Eye (tissue), 1 donor: ENCODE measurements at regions not wholly inside any gene's neighbourhood (a gene's known extent, or its start where the extent isn't known, plus 50 kb on each side); places are given as distances from the start of the nearest gene placed in this dataset.
"Not testable (repeated sequence)": the region's sequence is repeated elsewhere in the genome, so short reads cannot be mapped to it uniquely, and the experiment has no call there.

ENCODE experiments used
- DNase-seq: peaks from one replicate; pipeline ENCODE4 v3.0.0-alpha.2; 2015

DNA sequence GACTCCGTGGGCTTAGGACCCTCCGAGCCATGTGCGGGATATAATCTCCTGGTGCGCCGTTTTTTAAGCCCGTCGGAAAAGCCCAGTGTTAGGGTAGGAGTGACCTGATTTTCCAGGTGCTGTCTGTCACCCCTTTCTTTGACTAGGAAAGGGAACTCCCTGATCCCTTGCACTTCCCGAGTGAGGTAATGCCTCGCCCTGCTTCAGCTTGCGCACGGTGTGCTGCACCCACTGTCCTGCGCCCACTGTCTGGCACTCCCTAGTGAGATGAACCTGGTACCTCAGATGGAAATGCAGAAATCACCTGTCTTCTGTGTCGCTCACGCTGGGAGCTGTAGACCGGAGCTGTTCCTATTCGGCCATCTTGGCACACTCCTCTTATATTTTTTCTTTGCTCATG is 95.1 kb upstream of the FRMD4B start:
- DNase-seq = not testable (repeated sequence)

DNA sequence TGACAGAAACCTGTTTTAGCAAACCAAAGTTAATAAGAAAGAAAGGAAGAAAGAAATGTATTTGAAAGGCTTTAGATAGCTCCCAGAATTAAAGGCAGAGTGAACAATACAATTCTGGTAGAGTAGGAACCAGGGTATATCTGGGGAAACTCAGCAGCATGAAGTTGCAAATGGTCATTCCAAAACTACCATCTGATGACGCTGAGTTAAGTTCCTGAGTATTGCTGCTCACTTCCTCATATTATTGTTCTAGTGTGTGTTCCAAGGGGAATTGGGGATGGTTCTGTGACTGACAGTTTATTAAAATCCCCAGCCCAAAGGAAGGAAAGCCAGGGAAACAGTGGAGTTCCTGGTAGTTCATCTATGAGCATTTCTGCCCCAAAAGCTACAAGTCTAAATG is 88.3 kb upstream of the FRMD4B start:
- no peak for DNase-seq

DNA sequence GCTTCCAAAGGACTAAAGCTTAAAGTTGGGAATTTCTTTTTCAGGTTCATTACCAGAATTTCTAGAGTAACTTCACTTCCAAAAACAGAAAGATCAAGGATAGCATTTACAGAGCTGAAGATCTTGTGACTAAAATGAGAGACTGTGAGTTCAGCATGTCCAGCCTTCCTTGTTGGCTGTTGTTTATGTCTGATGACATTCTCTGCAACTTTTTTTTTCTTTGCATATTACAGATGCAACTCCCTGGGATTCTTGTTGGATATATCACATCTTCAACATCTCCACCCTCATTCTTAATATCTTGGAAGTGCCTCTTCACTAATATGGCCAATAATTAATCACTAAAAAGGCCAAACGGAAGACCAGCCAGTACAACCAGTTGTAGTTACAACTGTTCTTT is 86.2 kb upstream of the FRMD4B start:
- DNase-seq = no peak

DNA sequence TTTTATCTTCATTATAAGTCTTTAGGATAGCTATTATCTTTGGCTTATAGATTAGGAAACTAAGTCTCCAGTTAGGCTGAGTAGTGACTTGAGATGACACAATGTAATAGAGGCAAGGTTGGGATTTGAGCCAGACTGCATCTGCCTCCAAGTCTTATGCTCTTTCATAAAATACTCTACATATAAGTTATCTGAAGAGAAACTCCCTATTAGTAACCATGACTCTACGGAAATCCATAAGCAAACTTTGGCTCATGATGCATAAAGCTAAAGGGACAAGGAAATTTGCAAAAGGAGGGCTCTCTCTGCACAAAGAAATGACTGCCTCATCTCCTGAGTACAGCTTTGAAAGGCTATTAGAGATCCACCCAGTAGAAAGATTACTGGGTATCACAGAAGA is 77.6 kb upstream of the FRMD4B start:
- DNase-seq = no peak

DNA sequence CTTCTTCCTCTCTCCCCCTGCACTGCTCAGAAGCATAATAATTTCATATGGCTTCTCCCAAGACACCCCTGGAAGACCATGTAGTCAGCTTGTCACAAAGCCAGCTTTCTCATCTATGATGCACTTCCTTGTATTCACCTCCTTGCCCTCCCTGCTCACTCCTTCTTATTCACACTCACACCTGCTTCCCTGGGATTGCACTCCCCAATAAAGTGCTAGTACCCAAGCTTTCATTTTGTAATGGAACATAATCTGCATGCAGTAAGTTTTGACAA is 76.9 kb upstream of the FRMD4B start:
- no peak for DNase-seq

DNA sequence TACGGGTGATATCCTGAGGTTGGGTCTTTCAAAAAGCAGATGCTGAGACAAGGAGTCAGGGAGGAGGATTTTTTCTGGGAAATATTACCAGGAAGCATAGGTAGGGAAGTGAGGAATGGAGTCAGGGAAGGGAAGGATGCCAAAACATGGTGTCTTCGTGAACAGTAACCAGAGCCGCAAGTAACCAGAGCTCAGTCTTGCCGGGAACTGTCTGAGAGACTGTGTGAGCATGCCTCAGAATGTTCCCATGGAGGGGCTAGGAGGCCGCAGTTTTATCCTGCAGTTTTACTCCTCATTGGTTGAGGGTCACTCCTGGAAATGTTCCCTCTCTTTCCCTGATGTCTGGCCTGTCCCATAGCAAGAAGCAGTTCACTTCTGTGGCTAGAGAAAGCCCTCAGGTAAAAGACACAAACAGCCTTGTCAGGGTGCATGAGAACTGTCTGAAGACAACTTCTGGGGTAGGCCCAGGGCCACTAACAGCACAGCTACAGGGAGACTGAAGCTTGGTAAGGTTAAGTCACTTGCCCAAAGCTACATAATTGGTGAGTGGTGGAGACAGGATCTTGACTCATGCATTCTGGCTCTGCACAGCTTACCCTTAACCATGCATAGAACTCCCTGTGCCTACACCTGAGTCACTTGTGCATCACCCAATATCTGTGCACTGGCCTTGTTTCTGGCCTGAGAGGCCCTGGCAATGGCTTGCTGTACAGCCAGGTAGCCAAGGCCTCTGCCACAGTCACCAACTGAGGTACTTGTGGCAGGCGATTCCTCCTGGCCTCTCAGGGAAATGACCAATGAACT is 76.3 kb upstream of the FRMD4B start:
- DNase-seq = no peak

DNA sequence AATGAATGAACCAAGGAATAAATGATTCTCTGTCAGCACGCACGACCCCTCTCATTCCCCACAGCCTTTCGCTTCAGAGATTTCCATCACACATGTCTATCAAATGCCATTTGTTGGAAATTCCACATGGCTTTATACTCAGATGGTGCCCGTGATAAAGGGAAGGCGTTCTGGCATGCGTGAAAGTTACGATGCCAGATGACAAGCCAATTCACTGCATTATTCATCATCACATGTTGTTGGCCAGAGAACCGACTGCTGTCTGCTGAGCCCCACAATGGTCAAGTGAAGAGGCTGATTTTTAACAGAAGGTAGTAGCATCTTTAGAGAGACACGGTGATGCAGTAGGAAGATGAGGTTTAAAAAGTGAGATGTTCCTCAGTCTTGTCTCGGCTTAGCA is 74.1 kb upstream of the FRMD4B start:
- DNase-seq = peak; percentile 45

DNA sequence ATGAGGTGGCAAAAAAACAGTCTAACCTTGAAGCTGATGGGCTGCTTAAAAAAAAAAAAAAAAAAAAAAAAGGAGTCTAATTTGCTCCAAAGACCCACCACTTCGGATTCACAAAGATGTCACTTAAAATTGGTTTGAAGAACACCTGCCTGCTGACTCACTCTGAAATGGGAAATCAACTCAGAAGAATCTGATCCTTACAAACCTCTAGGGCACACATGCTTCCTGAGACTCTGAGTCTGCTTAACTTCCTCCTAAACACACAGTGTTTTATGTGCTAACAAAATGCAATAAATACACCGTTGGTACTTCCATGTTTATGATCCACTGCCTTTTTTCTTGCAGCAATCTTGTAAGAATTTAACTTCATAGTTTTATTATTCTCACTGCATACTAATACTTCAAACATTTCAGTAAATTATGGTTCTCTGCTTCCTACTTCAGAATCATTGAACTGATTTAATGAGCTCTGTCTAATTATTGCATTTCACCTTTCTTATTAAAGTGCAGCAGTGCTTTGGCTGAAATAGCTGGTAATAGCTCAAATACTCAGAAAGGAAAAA is 73.0 kb upstream of the FRMD4B start:
- DNase-seq = no peak

DNA sequence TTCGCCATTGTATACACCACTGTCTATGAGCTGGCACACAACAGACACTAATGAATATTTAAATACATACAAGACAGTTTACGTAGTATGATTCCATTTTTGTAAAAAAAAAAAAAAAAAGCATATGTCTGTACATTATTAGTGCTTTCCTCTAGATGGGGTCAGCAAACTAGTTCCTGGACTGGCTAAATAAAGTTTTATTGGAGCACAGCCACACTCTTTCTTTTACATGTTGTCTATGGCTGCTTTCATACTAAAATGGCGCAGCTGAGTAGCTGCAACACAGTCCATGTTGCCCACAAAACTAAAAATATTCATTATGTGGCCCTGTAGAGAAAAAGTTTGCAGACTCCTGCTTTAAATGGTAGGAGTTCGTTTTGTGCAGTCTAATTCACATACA is 70.7 kb upstream of the FRMD4B start:
- DNase-seq = no peak

DNA sequence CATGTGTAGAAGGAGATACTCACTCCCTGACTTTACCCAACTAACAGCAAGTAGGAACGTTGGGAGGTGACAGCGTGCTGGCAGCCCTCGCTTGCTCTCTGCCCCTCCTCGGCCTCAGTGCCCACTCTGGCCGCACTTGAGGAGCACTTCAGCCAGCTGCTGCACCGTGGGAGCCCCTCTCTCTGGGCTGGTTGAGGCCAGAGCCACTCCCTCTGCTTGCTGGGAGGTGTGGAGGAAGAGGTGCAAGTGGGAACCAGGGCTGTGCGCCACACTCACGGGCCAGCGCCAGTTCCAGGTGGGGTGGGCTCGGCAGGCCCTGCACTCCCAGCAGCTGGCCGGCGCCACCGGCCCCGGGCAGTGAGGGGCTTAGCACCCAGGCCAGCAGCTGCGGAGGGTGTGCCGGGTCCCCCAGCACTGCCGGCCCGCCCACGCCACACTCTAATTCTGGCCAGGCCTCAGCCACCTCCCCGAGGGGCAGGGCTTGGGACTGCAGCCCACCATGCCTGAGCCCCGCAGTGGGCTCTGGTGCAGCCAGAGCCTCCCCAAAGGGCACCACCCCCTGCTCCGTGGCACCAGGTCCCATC is 68.4 kb upstream of the FRMD4B start:
- DNase-seq = no peak

DNA sequence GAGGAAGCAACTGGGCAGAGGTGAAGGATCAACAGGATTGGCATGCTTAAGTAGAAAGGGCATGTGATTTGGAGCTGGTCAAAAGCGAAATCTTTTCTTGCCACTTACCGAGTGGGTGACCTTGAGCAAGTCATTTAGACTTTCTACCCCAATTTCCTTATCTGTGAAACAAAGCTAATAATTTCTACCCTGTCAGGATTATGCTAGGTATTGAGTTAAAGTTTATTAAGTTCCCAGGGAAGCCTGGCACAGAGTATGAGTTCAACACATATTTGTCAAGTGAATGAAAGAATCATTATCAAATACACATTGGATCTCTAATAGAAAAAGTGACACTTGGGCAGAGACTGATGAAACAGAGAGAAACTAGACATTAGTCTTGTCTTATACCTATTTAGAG is 66.4 kb upstream of the FRMD4B start:
- no peak for DNase-seq

DNA sequence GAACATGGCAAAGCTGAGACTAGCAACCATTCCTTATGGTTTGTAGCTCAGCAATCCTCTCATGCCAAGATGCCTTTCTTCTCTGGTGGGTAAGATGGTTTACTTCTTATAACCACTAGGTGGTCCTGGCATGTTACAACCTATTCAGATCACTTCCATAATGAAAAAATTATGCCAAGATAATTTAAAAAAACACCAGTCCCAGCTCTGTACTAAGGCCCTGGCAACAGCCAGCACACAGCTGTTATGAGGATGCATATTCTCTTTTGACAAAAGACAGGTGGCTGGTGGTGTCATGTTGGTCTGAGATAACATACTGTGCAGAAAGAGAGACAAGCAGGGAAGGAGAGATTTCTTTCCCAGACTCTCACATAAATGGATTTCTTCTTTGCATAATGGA is 65.7 kb upstream of the FRMD4B start:
- peak; percentile 24 for DNase-seq

DNA sequence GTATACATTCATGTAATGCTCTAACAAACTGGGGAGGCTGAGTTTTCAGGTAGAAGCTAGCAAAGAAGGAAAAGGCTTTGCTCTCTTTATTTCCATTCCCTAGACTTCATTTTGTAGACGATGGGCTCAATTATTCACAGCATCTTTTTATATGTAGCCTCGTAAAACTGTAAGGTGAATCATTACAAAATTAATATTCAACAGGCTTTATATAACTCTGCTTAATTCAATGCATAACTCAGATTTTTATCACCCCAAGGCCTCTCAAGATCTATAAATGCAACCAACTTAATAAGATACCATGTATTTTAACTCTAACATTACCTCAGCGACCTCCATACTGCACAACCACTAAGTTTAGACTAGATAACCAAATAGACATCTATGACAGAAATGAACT is 63.0 kb upstream of the FRMD4B start:
- DNase-seq = no peak

DNA sequence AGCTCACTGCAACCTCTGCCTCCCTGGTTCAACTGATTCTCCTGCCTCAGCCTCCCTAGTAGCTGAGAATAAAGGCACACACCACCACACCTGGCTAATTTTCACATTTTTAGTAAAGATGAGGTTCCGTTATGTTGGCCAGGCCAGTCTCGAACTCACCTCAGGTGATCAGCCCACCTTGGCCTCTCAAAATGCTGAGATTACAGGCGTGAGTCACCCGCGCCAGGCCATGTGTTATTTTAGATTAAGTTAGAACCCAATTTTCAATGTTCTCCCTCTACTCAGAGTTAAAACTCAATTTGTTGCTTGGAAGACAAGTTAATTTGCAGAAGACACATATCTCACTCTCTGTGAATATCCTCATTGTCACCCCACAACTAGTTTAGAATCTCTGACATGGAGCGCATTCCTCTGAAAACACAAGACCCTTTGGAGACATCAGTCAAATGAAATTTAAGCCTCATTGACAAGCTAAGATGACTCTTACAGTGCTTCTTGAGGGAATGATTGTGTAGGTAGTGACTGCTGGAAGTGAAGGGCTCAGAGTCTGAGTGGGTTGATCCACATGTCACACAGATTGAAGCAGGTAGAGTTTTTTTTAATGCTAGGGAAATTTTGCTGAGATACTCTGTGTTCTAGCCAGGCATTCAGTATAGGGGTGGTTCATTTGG is 60.6 kb upstream of the FRMD4B start:
- DNase-seq = no peak

DNA sequence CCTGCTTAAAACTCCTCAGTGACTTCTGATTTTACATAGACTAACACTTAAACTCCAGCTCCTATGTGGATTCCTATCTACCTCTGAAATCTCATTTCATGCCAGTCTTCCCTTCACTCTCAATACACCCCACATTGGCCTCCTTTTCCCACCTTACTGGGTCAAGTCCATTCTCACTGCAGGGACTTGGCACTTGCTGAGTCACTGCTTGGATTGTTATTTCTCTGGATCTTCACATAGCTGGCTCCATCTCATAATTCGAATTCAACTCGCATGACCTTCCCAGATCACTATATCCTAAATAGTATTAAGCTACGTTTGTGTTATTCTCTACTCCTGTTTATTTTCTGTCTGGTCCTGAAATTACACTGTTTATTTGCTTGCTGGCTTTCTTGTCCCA is 59.6 kb upstream of the FRMD4B start:
- no peak for DNase-seq

DNA sequence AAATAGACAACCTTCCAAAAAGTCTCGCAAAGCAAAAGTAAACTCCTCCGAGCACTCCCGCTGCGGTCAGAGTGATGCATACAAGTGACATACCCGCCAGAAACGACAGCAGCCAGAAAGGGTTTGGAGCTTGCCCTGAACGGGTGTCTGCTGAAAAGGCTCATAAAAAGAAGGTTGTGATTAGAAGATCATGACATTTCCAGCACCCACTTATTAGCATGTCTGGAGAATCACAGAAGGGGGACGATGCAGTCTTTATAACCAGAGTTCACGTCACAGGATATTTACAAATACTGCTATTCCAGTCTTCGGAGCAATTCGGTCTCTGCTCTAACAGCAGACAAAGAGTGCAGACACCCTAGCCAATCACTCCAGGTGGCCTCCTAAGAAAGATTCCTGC is 59.1 kb upstream of the FRMD4B start:
- DNase-seq = no peak

DNA sequence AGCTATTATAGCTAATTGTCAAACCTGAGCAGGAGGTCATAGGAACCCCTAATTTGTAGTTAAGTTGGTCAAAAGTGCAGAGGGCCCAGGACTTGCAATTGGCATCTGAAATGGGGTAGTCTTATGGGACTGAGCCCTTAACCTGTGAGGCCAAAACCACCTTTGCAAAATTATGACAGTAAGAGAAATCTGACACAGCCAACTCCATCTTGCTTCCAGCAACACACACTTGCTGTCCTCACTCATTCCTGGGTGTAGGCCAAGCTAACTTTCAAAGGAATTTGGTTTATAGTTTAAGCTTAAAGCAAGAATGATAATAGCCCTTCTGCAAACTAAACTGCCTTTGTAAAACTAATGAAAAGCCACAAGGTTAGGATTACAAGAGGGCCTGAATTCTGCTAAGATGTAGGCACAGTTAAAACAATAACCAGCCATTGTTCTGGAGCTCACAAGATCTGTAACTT is 57.6 kb upstream of the FRMD4B start:
- DNase-seq = no peak

DNA sequence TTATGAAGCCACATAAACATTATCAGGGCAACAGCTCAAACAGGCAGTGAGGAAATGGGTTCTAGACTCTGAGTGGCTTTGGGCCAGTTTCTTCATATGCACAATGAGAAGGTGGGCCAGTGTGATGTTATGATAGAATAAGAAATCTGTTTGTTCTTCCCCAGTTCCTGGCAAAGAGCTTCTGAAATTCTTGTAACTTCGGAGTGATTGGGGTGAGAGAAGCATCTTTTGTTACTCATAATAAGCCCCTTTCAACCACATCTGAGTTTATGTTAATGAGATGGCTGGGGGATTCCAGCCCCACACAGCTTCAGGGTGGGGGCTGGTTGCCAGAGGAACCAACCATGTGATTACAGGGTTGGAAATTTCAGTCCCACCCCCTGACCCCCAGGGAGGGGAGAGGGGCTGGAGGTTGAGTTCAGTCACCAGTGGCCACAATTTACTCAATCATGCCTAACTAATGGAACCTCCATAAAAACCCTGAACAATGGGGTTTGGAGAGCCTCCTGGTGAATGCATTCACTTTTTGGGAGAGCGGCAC is 57.0 kb upstream of the FRMD4B start:
- no peak for DNase-seq

DNA sequence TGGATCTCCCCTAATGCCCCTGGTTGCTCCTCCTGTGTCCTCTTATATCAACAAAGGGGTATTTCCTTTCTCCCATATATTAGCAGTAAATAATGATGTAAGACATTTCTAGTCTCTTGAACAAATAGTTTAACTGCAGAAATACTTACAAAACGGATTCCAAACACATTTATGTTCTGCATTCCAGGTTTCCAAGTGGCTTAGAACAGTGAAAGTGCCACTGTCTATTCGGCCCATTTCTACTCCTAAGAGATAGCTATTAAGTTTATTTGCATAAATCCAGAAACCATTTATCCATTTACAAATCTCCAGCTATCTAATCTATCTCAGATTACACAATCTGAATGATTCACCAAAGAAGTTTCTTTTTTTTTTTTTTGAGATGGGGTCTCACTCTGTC is 55.8 kb upstream of the FRMD4B start:
- DNase-seq = no peak

DNA sequence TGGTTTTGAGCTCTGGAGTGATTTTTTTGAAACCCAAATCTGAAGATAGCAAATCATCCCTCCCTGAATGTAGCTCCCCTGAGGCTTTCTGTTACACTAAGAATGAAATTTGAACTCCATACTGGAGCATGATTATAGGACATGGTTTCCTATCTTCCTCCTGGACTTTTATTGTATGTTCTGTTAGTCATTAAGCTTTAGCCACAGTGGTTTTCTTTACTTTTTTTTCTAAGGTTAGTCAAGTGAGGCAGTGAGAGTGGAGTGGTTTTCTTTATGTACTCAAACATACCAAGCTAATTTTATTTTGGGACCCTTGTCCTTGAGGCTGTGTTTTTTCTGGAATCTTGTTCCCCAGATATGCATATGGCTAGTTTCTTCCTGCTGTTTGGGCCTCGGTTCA is 55.2 kb upstream of the FRMD4B start:
- DNase-seq = no peak

DNA sequence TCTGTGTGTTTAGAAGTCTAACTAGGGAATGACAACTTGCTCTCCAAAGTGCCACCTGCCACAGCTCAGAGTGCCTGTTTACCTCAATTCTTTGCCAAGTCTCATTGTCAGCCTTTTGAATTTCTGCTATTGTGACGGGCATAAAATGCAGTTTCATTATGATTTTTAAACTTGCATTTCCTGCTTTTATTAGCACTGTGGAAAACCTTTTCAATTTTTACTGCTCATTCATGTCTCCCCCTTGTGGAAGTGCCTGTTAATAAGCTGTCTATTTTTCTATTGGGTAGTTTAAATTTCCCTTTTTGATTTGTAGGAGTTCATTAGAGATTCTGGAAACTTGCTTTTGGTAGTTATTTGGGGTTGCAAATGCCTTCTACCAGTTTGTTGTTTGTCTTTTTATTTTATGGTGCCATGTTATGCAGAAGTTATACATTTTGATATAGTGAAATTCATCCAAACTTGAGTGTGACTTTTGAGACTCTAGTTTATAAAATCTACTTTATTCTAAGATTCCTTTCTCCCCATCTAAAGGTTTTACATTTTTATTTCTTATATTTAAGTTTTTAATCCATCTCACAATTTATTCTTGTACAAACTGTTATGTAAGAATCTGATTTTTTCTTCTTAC is 53.9 kb upstream of the FRMD4B start:
- no peak for DNase-seq

DNA sequence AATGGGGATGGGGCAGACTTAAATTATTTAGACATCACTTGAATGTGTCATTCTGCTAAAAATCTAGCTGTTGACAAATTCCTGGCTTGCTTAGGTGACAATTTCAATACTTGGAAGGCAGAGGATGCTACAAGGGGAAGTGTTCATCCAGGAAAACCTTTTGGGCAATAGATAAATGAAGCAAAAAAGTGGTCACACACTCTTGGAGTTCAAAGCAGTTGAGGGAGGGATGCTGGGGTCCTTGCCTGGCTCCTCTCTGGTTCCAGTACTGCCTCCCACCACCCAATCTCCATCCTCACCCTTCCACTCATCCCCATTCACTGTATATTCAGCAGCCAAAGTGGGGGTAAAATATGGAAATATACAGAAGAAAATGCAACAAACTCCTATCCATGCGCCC is 52.6 kb upstream of the FRMD4B start:
- no peak for DNase-seq
